CD14-positive monocyte (primary cell): ENCODE measurements at regions not wholly inside any gene's neighbourhood (a gene's known extent, or its start where the extent isn't known, plus 50 kb on each side); places are given as distances from the start of the nearest gene placed in this dataset.

Experiments used
- DNase-seq, 3 donors: peaks; one replicate each; pipeline ENCODE4 v3.0.0-alpha.2; 2011 to 2022
- H2AFZ ChIP-seq: 2 replicates; pipeline ENCODE4 v1.6.0; 2012; ENCODE audit warnings: mild to moderate bottlenecking, low read depth, low read length, inconsistent platforms; ENCODE audit not compliant: insufficient read depth, poor library complexity, severe bottlenecking
- H3K27ac ChIP-seq, 2 donors: 1 replicate in 1 of 2; 2 replicates in 1 of 2; pipeline ENCODE4 v1.5.1; 2012 to 2013; ENCODE audit warnings: low read length in 2 of 2, control low read depth in 1 of 2, inconsistent platforms in 1 of 2, low read depth in 1 of 2, mild to moderate bottlenecking in 1 of 2
- H3K27me3 ChIP-seq, 2 donors: one replicate each; pipeline versions ENCODE4 v1.6.0 to v1.6.1; 2011 to 2013; ENCODE audit warnings: low read length in 2 of 2; ENCODE audit not compliant: control insufficient read depth in 2 of 2, insufficient read depth in 2 of 2
- H3K36me3 ChIP-seq, 2 donors: replicated peaks in 1 of 2; 1 replicate in 1 of 2; 2 replicates in 1 of 2; pipeline versions ENCODE4 v1.5.1 to v1.6.1; 2012 to 2013; ENCODE audit warnings: low read length in 2 of 2, control low read depth in 1 of 2, inconsistent platforms in 1 of 2, mild to moderate bottlenecking in 1 of 2; ENCODE audit not compliant: insufficient read depth in 2 of 2, control insufficient read depth in 1 of 2
- H3K4me1 ChIP-seq, 2 donors: 1 replicate in 1 of 2; 2 replicates in 1 of 2; pipeline versions ENCODE4 v1.5.1 to v1.6.1; 2012 to 2013; ENCODE audit warnings: low read length in 2 of 2, control low read depth in 1 of 2, inconsistent platforms in 1 of 2, mild to moderate bottlenecking in 1 of 2, moderate library complexity in 1 of 2; ENCODE audit not compliant: insufficient read depth in 2 of 2, control insufficient read depth in 1 of 2
- H3K4me2 ChIP-seq: replicated peaks from 2 replicates; pipeline ENCODE3; 2012; ENCODE audit warnings: low read length, moderate library complexity, mild to moderate bottlenecking; ENCODE audit not compliant: poor library complexity, severe bottlenecking; ENCODE audit errors: extremely low read depth
- H3K4me3 ChIP-seq, 3 experiments: fragments of 200-600 bp in 1 of 3; sonication (generic) in 1 of 3; replicated peaks in 1 of 3; 1 replicate in 2 of 3; 2 replicates in 1 of 3; pipeline ENCODE4 v1.5.1; 2011 to 2013; ENCODE audit warnings: low read length in 3 of 3, mild to moderate bottlenecking in 3 of 3, control low read depth in 2 of 3, low read depth in 2 of 3, inconsistent platforms in 1 of 3, moderate library complexity in 1 of 3
- H3K79me2 ChIP-seq: 2 replicates; pipeline ENCODE4 v1.6.0; 2012; ENCODE audit warnings: mild to moderate bottlenecking, control low read depth, inconsistent platforms, low read length, moderate library complexity; ENCODE audit not compliant: insufficient read depth
- H3K9ac ChIP-seq: 2 replicates; pipeline ENCODE4 v1.6.0; 2017; ENCODE audit warnings: low read length, mild to moderate bottlenecking; ENCODE audit not compliant: insufficient read depth, poor library complexity, severe bottlenecking
- H3K9me3 ChIP-seq, 2 donors: replicated peaks in 1 of 2; 1 replicate in 1 of 2; 2 replicates in 1 of 2; pipeline versions ENCODE4 v1.5.1 to v1.6.1; 2012 to 2013; ENCODE audit warnings: low read length in 2 of 2, control low read depth in 1 of 2; ENCODE audit not compliant: control insufficient read depth in 1 of 2, insufficient read depth in 1 of 2
- H4K20me1 ChIP-seq: 2 replicates; pipeline ENCODE4 v1.6.0; 2012; ENCODE audit warnings: mild to moderate bottlenecking, low read length, control low read depth, moderate library complexity; ENCODE audit not compliant: insufficient read depth
- H3K27ac Mint-ChIP-seq, 7 donors: one replicate each; pipeline ENCODE4 v1.8.0; 2020; ENCODE audit warnings: mild to moderate bottlenecking in 7 of 7, mixed read lengths in 7 of 7, moderate library complexity in 6 of 7, inconsistent platforms in 2 of 7
- H3K27me3 Mint-ChIP-seq, 3 donors: one replicate each; pipeline ENCODE4 v1.8.0; 2021 to 2022; ENCODE audit warnings: low read depth in 3 of 3, mild to moderate bottlenecking in 3 of 3, mixed read lengths in 3 of 3, moderate library complexity in 3 of 3, inconsistent platforms in 1 of 3
- H3K36me3 Mint-ChIP-seq, 2 donors: one replicate each; pipeline ENCODE4 v1.8.0; 2020; ENCODE audit warnings: mixed read lengths in 2 of 2, inconsistent platforms in 1 of 2, mild to moderate bottlenecking in 1 of 2
- H3K4me1 Mint-ChIP-seq: one replicate; pipeline ENCODE4 v1.8.0; 2020; ENCODE audit warnings: mild to moderate bottlenecking, mixed read lengths
- H3K4me3 Mint-ChIP-seq, 2 donors: one replicate each; pipeline ENCODE4 v1.8.0; 2020; ENCODE audit warnings: mild to moderate bottlenecking in 2 of 2, mixed read lengths in 2 of 2, moderate library complexity in 1 of 2
- H3K9me3 Mint-ChIP-seq, 7 donors: one replicate each; pipeline ENCODE4 v1.8.0; 2020 to 2022; ENCODE audit warnings: mixed read lengths in 7 of 7, mild to moderate bottlenecking in 6 of 7, moderate library complexity in 6 of 7, inconsistent platforms in 2 of 7
- CTCF ChIP-seq: fragments of 200-600 bp; IDR thresholded peaks from one replicate; pipeline ENCODE4 v1.8.0; 2022; ENCODE audit warnings: antibody characterized with exemption, mild to moderate bottlenecking
- WGBS: methylation state at CpG from one replicate; pipeline ENCODE4 v1.1.5; 2013; ENCODE audit warnings: missing lambda C conversion rate; ENCODE audit not compliant: insufficient coverage; 5-methylcytosine and 5-hydroxymethylcytosine counted together
- intact Hi-C, 2 donors: fragments of 100-400 bp; cut with micrococcal nuclease; formaldehyde crosslinking; loops; one replicate each; pipeline versions ENCODE4 v1.15.0 to v1.15.1; 2023

- intact Hi-C loops, result no loop called here
- H3K4me3 ChIP-seq, result no peak overlapping the region
- H2AFZ ChIP-seq, result no peak overlapping the region
- TF ChIP-seq CTCF, result no peak
- DNase-seq, result no peak
- no peaks in the 10 kb centered on the region for H3K9me3 ChIP-seq
- H4K20me1 ChIP-seq, result no peaks in the 10 kb centered on the region
- H3K27ac ChIP-seq, result no peak overlapping the region
- H3K4me1 Mint-ChIP-seq, result peaks cover 4% of the 10 kb centered on the region
- 96% methylated on average over 7 of the region's 8 CpGs for WGBS
- H3K79me2 ChIP-seq, result no peaks in the 10 kb centered on the region
- peaks cover 0 to 9% of the 10 kb centered on the region in 2 donors for H3K4me1 ChIP-seq
- peaks cover 23 to 29% (median 28%) of the 10 kb centered on the region in 3 donors for H3K27me3 Mint-ChIP-seq
- no peak overlapping the region for H3K9ac ChIP-seq
- peaks cover 0 to 2% (median 0%) of the 10 kb centered on the region in 7 donors for H3K9me3 Mint-ChIP-seq
- no peak overlapping the region for H3K4me2 ChIP-seq
- H3K27ac Mint-ChIP-seq, result no peak overlapping the region
- H3K36me3 Mint-ChIP-seq, result no peaks in the 10 kb centered on the region
- H3K4me3 Mint-ChIP-seq, result no peak overlapping the region
- H3K27me3 ChIP-seq, result peaks cover 0 to 20% of the 10 kb centered on the region in 2 donors
- H3K36me3 ChIP-seq, result no peaks in the 10 kb centered on the region
These were observed 350.4 kb downstream of the TMEM121 start for GRCh38 chr14:105876829-105877228.

- H3K4me3 Mint-ChIP-seq, result no peak overlapping the region
- no peak for TF ChIP-seq CTCF
- H3K27ac Mint-ChIP-seq, result no peak overlapping the region
- H3K9me3 ChIP-seq, result no peaks in the 10 kb centered on the region
- H3K4me1 ChIP-seq, result peaks cover 0 to 9% of the 10 kb centered on the region in 2 donors
- peaks cover 0 to 21% of the 10 kb centered on the region in 2 donors for H3K27me3 ChIP-seq
- no peak overlapping the region for H3K4me3 ChIP-seq
- H3K9me3 Mint-ChIP-seq, result peaks cover 0 to 2% (median 0%) of the 10 kb centered on the region in 7 donors
- H3K9ac ChIP-seq, result no peak overlapping the region
- H3K36me3 Mint-ChIP-seq, result no peaks in the 10 kb centered on the region
- intact Hi-C loops, result no loop called here
- WGBS, result 95% methylated on average over 3 of the region's 9 CpGs
- no peaks in the 10 kb centered on the region for H4K20me1 ChIP-seq
- H3K4me1 Mint-ChIP-seq, result peaks cover 4% of the 10 kb centered on the region
- peaks cover 26 to 37% (median 34%) of the 10 kb centered on the region in 3 donors for H3K27me3 Mint-ChIP-seq
- H3K79me2 ChIP-seq, result no peaks in the 10 kb centered on the region
- H2AFZ ChIP-seq, result no peak overlapping the region
- H3K27ac ChIP-seq, result no peak overlapping the region
- no peaks in the 10 kb centered on the region for H3K36me3 ChIP-seq
- no peak overlapping the region for H3K4me2 ChIP-seq
- DNase-seq, result no peak
These were observed 351.3 kb downstream of the TMEM121 start for GRCh38 chr14:105877645-105878044.
